ENCODE measurements at regions not wholly inside any gene's neighbourhood (a gene's known extent, or its start where the extent isn't known, plus 50 kb on each side); places are given as distances from the start of the nearest gene placed in this dataset.

GRCh38 chr14:60573943-60574495 is 65.1 kb downstream of the SIX6 start:
- TF ChIP-seq CTCF (conservative IDR thresholded peaks at IDR 0.05) (no peak), EZH2 (IDR thresholded peaks at IDR 0.05; ENCODE audit: low read depth) (no peak)

Measured in PC-9 (cell line).